ENCODE measurements at regions not wholly inside any gene's neighbourhood (a gene's known extent, or its start where the extent isn't known, plus 50 kb on each side); places are given as distances from the start of the nearest gene placed in this dataset.

DNA sequence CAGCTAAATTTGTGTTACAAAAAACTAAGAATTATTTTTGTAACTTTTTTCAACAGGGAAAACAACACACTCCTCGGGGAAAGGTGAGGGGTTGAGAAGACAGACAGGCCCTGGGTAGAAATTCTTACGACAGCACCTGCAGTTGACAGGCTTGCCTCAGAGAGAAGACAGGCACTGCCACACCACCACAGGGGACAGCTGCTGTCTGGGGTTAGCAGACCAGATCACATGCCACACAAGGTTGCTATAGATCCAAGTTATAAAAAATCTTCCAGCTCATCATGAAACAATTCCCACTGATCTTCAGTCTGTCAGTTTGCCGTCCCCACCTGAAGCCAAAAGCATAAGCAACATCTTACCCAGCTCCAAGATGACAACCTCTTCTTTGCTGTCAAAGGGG is 143.2 kb upstream of the ZCCHC13 start:
- Histone ChIP-seq H3K27ac (no peak overlapping the region), H3K36me3 (no peaks in the 10 kb centered on the region), H3K9me3 (peaks cover 4 to 13% of the 10 kb centered on the region in 2 donors), H3K27me3 (no peaks in the 10 kb centered on the region), H3K4me3 (no peak overlapping the region), H3K4me1 (no peaks in the 10 kb centered on the region)
- TF ChIP-seq, protein P1, sequence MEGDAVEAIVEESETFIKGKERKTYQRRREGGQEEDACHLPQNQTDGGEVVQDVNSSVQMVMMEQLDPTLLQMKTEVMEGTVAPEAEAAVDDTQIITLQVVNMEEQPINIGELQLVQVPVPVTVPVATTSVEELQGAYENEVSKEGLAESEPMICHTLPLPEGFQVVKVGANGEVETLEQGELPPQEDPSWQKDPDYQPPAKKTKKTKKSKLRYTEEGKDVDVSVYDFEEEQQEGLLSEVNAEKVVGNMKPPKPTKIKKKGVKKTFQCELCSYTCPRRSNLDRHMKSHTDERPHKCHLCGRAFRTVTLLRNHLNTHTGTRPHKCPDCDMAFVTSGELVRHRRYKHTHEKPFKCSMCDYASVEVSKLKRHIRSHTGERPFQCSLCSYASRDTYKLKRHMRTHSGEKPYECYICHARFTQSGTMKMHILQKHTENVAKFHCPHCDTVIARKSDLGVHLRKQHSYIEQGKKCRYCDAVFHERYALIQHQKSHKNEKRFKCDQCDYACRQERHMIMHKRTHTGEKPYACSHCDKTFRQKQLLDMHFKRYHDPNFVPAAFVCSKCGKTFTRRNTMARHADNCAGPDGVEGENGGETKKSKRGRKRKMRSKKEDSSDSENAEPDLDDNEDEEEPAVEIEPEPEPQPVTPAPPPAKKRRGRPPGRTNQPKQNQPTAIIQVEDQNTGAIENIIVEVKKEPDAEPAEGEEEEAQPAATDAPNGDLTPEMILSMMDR (IDR thresholded peaks at IDR 0.05) = no peak
- DNase-seq (ENCODE audit: low spot score) = no peak

DNA sequence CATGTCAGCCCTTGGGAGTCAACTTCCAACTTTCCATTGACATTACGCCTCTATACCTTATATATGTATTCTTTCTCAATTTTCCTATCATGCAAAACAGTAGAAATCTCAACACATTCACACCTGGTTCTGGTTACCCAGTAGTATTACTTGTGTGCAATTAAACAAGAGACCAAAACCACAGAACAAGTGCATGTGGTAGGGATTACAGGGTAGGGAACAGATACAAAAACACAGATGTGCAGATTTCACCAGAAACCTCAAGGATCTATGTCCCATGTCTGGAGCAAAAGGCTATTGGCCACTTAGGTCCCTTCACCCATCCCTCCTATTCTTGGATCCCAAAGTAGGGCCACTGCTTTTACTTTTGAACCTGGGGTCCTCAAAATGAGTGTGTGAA is 143.6 kb upstream of the ZCCHC13 start:
- Histone ChIP-seq H3K36me3 (no peaks in the 10 kb centered on the region), H3K4me3 (no peak overlapping the region), H3K27me3 (no peaks in the 10 kb centered on the region), H3K4me1 (no peaks in the 10 kb centered on the region), H3K9me3 (peaks cover 4 to 13% of the 10 kb centered on the region in 2 donors), H3K27ac (no peak overlapping the region)
- no peak for DNase-seq (ENCODE audit: low spot score)
- TF ChIP-seq, protein P1 (IDR thresholded peaks at IDR 0.05) = no peak

DNA sequence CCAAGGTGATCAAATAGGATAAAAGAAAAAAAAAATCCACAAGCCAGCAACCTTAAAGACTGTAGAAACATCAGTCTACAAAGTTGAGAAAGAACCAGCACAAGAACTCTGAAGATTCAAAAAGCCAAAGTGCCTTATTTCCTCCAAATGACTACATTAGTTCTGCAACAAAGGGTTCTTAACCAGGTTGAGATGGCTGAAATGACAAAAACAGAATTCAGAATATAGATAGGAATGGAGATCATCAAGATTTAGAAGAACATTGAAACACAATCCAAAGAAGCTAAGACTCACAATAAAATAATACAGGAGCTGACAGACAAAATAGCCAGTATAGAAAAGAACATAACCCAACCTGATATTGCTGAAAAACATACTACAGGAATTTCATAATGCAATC is 156.5 kb upstream of the ZCCHC13 start:
- Histone ChIP-seq H3K9me3 (peaks cover 0 to 6% of the 10 kb centered on the region in 2 donors), H3K4me1 (no peaks in the 10 kb centered on the region), H3K36me3 (no peaks in the 10 kb centered on the region), H3K27ac (no peak overlapping the region), H3K27me3 (no peaks in the 10 kb centered on the region), H3K4me3 (no peak overlapping the region)
- no peak for DNase-seq (ENCODE audit: low spot score)
- TF ChIP-seq, protein P1 (IDR thresholded peaks at IDR 0.05) = no peak

DNA sequence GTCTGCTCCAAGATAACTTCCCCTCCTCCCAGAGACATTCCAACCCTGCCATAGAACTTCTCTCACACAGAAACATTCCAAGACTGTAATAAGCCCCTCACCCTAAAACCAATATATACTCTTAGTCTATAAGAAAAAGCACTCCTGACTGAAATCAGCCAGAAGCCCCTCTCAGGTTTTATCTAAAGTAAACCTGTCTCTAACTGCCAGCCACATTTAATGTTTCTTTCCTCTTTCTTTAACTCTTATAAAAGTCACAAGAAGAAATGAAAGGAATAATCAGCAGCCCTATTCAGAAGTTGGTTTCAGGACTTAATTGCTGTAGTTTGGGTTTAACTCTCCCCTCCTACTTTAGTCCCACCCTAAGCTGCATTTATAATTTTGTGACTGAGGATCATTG is 165.0 kb upstream of the ZCCHC13 start:
- DNase-seq (ENCODE audit: low spot score) = no peak
- Histone ChIP-seq H3K4me3 (no peak overlapping the region), H3K27me3 (no peaks in the 10 kb centered on the region), H3K9me3 (peaks cover 0 to 9% of the 10 kb centered on the region in 2 donors), H3K27ac (no peak overlapping the region), H3K4me1 (no peaks in the 10 kb centered on the region), H3K36me3 (no peaks in the 10 kb centered on the region)
- TF ChIP-seq, protein P1 (IDR thresholded peaks at IDR 0.05) = no peak

DNA sequence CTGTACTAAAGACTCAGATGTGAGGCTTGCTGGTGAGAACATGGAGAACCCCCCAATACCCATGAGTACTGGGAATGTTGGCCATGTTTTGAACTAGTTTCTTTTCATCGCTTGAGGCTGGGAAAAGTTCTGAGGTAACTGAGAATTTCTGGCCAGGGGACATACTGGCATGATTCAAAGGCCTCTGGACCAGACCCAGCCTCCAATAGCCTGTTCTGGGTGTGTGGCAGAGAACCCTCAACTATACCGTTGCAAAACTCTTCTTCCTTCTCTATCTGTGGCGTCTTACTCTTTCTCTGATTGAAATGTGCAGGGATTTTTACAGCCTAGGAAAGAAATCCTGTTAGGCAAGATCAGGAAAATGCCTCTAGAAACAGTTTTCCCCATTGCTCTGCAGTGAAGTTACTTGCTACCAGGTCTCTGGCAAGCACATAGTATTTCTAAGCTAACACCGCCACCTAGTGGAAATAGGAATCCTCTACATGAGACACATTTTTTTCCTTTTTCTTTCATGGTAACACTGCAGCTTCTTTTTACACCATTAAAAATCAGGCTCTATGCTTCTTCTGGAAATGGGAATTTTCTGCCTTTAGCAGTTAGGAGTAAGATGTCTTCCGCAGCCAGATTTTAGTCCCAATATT is 170.7 kb upstream of the ZCCHC13 start:
- Histone ChIP-seq H3K36me3 (no peaks in the 10 kb centered on the region), H3K27me3 (no peaks in the 10 kb centered on the region), H3K4me1 (no peaks in the 10 kb centered on the region), H3K9me3 (no peaks in the 10 kb centered on the region), H3K27ac (no peak overlapping the region), H3K4me3 (no peak overlapping the region)
- TF ChIP-seq, protein P1 (IDR thresholded peaks at IDR 0.05) = peak; percentile 42 to 88
- DNase-seq (ENCODE audit: low spot score) = no peak

DNA sequence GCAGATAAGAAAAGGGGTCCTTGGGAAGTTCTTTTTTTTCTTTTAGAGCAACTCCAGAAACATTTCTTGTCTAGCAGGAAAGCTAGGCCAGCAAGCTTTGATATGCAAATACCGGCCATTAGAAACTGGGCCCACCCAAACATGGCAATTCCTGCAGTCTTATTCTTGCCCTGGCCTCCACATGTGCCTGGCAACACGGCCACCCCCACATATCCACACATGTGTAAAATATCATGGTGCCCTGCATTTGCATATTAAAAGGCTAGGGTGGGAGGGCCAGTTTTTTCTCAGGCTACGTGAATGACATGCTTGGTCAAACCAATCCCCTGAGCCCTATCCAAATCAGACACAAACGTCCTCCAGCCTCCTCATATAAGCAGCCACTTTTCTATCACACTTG is 171.7 kb upstream of the ZCCHC13 start:
- no peaks in the 10 kb centered on the region for H3K4me1 ChIP-seq
- H3K4me3 ChIP-seq = no peak overlapping the region
- TF ChIP-seq, protein P1 (IDR thresholded peaks at IDR 0.05) = no peak
- no peaks in the 10 kb centered on the region for H3K27me3 ChIP-seq
- H3K9me3 ChIP-seq = no peaks in the 10 kb centered on the region
- no peak for DNase-seq (ENCODE audit: low spot score)
- H3K36me3 ChIP-seq = no peaks in the 10 kb centered on the region
- no peak overlapping the region for H3K27ac ChIP-seq

All from right atrium auricular region (tissue), 2 donors.